GM19468 (cell line): ENCODE measurements at regions not wholly inside any gene's neighbourhood (a gene's known extent, or its start where the extent isn't known, plus 50 kb on each side); places are given as distances from the start of the nearest gene placed in this dataset.

Source experiments
- ATAC-seq: cut with Tn5 transposase; IDR thresholded peaks from one replicate; pipeline ENCODE4 v1.9.1; 2021; ENCODE audit warnings: mild to moderate bottlenecking, moderate library complexity, moderate number of reproducible peaks; ENCODE audit not compliant: unreplicated experiment; ENCODE audit errors: extremely low read depth

DNA sequence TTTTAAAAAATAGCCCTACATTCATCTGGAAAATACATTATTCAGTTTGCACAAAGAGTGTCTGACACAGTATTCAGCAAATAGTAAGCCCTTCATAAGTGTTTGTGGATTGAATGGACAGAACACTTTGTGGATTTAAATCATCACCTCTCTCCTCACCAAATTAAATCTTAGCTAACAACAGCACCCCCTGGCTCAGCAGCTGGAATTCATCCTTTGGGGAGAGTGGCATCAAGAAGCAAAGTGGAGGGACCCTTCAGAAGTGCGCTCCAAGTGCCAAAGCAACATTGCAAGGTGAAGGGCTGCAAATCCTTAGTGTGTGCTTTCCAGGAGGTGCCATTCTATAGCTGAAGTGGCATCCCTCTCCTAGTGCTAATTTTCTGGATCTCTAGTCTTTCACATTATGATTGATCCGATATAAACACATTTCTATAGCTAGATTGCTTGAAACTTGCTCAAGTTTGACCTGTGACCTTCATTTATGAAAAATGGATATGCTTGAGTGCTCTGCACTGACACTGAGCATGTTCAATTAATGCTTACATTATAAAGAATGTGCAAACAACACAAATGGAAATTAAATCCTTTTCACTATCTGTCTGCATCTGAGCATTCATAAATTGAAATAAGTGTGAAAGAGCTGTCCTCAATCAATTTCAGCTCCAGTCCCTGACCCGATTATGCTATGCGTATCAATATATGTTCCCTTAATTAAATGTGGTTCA is 891.7 kb downstream of the C6orf118 start:
- no peak for ATAC-seq

GRCh38 chr6:164415832-164416563 is 893.4 kb downstream of the C6orf118 start:
- no peak for ATAC-seq

DNA sequence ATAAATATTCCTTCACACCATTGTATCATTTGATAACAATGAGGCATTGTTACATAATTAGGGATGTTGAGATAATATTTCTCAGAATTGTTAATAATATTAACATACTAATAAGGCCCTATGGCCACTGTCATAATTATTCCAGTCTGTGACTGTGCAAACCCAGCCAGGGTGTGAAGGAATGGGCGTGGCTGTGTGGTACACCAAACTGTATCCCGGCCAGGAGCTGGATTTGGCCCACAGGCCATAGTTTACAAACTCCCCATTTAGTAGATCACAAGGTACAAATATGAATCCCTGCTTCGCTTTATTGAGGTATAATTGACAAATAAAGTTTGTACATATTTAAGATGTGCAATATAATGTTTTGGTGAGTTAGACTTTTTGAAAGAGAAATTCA is 894.7 kb downstream of the C6orf118 start:
- no peak for ATAC-seq

- ATAC-seq, result no peak
Observed at GRCh38 chr6:164412566-164412965, 896.8 kb downstream of the C6orf118 start.

DNA sequence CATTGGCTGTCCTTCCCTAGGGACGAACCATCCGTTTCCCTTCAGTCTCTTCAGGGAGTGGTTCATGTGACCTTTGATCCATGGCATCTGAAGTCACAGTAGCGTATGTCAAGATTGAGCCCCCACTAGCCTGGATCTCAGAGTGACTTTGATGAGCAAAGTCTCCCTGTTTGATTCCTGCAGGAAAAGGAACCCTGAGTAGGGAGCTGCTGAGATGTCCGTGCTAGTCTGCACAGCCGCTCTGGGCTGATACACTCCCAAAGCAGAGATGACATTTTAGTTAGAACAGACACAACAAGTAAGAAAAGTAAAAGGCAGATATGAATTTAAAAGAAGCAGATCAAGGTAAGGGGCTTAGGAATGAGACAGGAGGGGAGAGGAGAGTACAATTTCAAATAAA is 899.4 kb downstream of the C6orf118 start:
- no peak for ATAC-seq

DNA sequence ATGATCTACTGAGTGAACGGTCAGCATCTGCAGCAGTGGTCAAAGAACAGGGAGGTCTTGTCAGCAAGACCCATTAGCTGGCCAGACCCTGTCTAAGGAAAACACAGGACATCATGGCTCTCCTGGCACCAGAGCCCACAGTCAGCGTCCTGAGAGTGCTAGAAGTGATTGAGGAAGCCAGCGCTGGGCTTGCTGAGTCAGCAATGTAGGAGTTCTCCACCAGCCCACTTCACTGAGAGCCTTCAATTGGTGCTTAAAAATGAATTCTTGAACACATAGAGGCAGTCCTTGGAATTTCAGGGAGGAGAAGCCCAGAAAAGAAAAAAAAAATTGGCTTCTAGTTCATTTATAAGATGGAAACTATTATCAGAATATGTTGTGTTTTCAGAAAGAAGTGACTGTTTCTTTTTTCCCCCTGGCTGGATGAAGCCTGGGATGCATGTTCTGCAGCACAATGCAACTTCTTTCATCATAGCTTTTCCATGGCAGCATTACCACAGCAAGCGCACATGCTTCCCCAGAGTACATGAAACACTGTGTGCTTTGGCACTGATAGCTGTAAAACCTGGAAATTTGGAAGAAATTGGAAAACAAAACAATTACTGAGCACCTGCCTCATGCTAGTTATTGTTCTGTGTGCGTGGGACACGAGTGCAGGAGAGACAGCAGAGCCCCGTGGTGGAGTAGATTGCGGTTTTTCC is 899.9 kb downstream of the C6orf118 start:
- no peak for ATAC-seq

GRCh38 chr6:164408868-164409267 is 900.5 kb downstream of the C6orf118 start:
- no peak for ATAC-seq

DNA sequence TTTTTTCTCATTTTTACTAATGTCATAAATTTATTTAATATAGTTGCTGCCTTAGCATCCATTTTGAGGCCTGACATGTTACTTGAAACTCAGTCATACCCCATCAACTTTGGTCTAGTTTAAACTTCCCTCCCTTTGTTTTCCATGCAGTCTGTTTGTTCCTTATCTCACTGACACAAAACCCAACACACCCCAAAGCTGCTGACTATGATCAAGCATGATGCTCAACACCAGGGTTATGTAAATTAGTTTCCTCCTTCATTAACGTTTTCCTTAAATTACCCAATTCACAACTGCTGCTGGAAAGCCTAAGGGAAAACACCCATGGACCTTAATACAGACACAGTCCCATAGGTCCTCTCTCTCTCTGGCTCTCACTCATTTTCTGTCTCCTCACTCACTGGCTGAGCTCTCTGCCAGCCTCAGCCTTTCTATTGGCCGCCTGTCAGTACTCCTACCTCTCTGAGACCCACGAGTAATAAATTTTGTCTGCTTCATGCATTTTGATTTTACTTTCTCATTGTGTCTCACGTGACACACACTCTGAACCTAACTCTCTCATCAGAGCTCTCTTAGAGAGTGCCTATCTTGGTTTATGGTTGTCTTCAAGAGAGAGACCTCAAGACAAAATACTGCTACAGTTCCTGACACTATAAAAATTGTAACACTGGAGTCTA is 904.5 kb downstream of the C6orf118 start:
- ATAC-seq, result no peak

DNA sequence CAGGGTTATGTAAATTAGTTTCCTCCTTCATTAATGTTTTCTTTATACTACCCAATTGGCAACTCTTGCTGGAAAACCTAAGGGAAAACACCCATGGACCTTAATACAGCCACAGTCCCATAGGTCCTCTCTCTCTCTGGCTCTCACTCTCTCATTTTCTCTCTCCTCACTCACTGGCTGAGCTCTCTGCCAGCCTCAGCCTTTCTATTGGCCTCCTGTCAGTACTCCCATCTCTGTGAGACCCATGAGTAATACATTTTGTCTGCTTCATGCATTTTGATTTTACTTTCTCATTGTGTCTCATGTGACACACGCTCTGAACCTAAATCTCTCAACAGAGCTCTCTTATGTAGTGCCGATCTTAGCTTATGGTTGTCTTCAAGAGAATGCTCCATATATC is 907.5 kb downstream of the C6orf118 start:
- no peak for ATAC-seq

GRCh38 chr6:164398647-164399046 is 910.8 kb downstream of the C6orf118 start:
- ATAC-seq, result no peak

- no peak for ATAC-seq
Observed at GRCh38 chr6:164396071-164397047, 913.0 kb downstream of the C6orf118 start.

DNA sequence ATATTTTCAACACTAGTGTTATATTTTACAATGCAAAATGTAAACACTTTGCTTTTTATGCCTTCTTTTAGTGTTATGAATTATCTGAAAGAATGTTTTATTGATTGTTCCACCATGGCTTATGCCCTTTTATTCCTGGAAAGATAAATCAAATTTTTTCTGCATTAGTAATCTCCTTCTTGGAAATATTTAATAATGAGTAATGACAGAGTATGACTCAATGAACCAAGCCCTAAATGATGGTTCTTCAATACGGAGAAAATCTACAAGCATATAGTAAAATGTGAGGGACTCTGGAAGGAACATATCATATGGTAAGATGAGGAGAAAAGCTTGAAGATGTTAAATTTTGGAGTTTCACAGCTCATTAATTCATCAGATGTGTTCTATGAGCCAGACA is 929.6 kb downstream of the C6orf118 start:
- no peak for ATAC-seq

- no peak for ATAC-seq
Observed at GRCh38 chr6:164378330-164378729, 931.1 kb downstream of the C6orf118 start.

DNA sequence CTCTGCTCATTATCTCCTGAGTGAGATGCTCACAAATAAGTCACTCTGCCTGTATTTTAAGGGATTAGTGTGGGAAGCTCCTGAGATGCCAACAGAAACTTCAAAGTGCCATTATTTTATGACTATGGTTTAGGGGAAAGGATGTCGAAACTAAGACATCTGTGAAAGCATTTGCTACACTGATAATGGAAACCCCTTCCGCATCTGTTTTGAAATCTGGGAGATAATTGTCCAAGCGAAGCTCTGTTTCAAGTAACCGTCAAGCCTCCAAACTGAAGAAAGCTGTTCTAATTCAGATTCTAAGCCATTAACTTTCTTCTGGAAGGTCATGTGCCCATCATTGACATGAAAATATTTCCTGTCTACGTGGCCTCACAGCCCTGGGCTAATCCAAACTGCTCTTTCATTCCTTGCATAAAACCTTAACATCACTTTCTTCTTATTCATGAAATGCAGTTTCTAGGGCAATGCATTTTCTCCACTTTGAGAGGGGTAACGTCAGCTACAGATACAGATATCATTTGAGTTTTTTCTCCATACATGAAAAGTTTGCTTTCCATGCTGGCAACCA is 932.0 kb downstream of the C6orf118 start:
- no peak for ATAC-seq

DNA sequence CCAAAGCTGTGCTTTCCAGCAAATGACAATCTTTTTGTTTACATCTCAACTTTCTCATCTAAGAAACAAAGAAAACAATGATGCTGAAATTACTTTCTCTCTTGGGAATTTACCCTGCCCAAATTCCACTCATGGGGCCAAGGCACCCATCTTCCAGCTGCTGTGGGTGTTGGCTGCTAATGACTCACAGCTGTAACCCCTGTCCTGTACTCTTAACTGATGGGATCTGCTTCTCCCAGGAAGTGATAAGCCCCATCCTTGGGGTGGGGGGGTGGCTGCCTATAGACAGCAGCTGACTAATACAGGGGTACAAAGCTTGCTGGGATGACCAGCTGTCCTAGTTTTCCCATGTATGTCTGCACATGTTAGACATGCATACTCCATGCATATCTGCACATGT is 938.6 kb downstream of the C6orf118 start:
- ATAC-seq, result no peak

DNA sequence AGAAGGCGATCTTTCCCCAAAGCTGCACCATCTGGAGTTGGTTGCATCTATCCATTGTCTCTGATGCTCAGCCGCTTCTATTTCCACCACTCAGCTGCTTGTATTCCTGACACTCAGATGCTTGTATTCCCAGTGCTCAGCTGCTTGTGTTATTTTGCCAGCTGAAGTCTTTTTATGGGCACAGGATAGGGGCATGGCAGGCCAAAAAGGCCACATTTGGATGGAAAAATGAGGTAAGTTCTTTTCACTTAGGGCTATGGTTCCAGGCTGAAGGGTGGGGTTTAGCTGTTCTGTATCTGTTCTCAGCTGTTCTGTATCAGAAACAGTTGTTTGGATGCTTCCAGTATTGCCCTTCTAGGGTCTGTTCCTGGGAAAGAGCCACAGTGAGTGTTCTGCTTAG is 944.9 kb downstream of the QKI start:
- ATAC-seq, result no peak

DNA sequence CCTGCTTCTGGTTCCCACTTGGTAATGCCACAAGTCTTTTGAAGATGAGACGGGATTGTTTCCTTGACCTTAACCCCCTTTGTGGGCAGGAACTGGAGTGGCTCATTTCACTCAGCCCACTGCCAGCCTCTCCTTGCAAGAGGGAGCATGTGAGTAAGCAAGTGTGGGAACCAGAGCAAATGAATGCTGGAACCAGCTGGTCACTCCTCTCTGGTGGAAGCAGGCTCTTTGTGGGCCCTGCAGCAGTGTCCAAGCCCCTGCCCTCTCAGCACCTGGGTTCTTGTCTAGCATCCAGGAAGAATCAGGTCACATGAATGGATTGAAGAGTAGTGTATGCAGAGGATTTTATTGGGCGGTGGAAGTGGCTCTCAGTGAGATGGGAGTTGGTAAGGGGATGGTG is 944.5 kb downstream of the QKI start:
- no peak for ATAC-seq

DNA sequence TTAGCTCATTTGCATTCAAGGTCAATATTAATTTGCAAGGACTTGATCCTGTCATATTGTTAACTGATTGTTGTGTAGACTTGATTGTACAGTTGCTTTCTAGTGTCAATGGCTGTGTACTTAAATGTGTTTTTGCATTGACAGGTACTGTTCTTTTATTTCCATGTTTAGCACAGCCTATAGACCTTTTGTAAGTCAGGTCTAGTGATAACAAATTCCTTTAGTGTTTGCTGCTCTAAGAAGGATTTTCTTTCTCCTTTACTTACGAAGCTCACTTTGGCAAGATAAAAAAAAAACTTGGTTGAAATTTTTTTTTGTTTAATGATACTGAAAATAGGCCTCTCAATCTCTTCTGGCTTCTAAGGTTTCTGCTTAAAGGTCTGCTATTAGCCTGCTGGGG is 942.3 kb downstream of the QKI start:
- ATAC-seq, result no peak

- no peak for ATAC-seq
Observed at GRCh38 chr6:164347455-164347854, 932.9 kb downstream of the QKI start.
